ENCODE measurements at regions not wholly inside any gene's neighbourhood (a gene's known extent, or its start where the extent isn't known, plus 50 kb on each side); places are given as distances from the start of the nearest gene placed in this dataset.

DNA sequence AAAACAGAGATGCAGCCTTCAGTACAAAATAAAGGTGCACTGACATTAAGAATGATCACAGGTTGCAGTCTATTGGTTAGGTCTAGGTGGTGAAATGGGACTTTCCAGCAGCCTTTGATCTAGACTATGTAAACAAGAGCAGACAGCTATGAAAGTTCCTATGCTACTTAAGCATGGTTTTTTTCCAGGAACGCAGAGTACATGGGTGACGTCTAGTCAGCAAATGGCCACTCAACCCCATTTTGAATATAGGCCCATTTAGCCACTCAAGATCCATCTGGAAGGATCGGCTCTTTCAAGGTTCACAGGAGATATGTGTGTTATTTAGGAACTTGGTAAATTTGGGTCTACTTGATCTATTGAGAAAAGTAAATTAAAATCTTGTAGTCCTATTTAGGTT, 1424.6 kb upstream of the LRRTM3 start:
- DNase-seq (ENCODE audit: low spot score): no peak

DNA sequence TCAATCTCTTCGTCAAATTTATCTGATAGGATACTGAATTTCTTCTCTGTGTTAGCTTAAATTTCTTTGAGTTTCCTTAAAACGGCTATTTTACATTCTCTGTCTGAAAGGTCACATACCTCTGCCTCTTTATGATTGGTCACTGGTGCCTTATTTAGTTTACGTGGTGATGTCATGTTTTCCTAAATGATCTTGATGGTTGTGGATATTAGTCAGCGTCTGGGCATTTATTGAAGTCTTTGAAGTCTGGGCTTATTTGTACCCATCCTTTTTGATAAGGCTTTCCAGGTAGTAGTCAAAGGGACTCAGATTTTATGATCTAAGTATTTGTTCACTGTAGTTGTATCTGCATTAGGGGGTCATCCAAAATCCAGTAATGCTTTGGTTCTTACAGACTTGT, 1407.5 kb upstream of the LRRTM3 start:
- DNase-seq (ENCODE audit: low spot score): no peak

DNA sequence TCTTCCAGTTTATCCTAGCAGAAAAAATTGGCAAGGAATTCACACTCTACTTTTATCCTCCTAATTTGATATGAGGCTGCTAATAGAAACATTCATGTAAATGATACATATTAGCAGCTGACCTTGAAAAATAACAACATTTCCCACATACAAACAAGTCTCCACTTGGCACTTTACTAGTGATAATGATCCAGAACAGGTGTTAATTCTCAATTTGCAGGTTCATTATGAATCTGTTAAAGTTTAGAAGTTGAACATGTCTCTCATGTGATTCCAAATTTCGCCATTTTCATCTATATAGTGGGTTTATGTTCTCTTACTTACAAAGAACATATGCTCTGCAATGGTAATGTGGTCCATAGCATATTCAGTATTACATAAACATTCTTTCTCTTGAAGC, 1396.8 kb upstream of the LRRTM3 start:
- DNase-seq (ENCODE audit: low spot score): no peak

GRCh38 chr10:65531545-65531944, 1394.3 kb upstream of the LRRTM3 start:
- no peak for DNase-seq (ENCODE audit: low spot score)

DNA sequence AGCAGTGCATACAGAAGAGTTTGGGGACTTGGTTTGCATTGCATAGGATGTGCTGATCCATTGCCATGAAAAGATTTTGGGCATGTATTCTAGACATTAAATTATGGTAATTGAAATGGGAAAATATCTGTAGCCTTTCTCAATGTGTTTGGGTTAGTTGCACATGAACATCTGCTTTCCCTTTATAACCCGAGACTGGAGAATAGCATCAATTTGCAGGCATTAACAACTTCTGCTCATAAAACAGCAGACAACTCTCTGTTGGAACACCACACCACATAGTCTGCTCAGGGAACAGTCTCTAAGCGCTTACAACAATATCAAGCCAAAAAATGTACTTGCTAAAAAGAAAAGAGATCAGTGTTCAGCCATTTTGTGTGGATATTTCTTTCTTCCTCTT, 1391.1 kb upstream of the LRRTM3 start:
- DNase-seq (ENCODE audit: low spot score): no peak

- DNase-seq (ENCODE audit: low spot score): no peak
These were observed 1381.1 kb upstream of the LRRTM3 start for GRCh38 chr10:65544756-65545155.

GRCh38 chr10:65548001-65548400, 1377.8 kb upstream of the LRRTM3 start:
- no peak for DNase-seq (ENCODE audit: low spot score)

- no peak for DNase-seq (ENCODE audit: low spot score)
These were observed 1375.1 kb upstream of the LRRTM3 start for GRCh38 chr10:65550761-65551160.

GRCh38 chr10:65555192-65555591, 1370.6 kb upstream of the LRRTM3 start:
- no peak for DNase-seq (ENCODE audit: low spot score)

DNA sequence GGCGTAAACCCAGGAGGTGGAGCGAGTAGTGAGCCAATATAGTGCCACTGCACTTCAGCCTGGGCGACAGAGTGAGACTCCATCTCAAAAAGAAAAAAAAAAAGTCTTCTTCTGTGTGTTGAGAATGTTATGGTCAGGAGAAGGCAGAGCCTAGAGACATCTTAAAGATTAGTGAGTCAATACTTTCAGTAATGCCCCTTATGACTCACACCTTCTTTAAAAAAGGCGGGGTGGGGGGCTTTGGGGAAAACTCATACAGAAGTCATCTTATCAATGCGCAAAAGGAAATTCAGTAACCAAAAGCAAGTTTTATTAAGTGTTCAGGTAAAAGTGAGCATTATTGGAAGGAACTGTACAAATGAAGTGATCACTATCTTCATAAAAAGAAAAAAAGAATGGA, 1369.8 kb upstream of the LRRTM3 start:
- no peak for DNase-seq (ENCODE audit: low spot score)

DNA sequence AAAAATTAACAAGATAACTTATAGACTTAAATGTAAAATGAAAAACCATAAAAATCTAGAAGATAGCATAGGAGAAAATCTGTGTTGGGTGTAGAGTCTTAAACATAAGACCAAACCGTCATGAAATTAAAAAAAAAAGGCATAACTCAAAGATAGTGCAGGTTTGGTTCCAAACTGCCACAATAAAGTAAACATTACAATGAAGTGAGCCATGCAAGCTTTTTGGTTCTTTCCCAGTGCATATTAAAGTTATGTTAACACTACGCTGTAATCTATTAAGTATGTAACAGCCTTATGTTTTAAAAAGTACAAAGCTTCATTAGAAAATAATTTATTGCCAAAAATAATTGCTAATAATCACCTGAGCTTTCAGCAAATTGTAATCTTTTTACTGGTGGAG, 1366.5 kb upstream of the LRRTM3 start:
- no peak for DNase-seq (ENCODE audit: low spot score)

DNA sequence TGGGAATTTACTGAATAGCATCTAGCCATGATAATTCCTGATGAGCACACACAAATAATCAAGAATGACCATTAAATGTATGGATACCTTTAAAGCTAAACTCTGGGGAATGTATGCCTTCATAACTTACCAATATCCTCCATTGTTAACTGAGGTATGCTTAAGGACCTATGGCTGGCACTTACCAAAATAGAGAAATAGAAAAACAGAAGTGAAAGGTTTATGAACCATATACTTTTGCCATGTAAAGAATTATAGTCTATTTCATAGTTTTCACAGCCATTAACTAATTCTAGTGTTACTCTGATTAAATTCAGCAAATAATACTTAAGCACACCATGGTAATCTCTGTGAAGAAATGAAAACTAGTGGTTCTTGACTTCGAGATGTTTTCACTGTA, 1360.6 kb upstream of the LRRTM3 start:
- DNase-seq (ENCODE audit: low spot score): no peak

DNA sequence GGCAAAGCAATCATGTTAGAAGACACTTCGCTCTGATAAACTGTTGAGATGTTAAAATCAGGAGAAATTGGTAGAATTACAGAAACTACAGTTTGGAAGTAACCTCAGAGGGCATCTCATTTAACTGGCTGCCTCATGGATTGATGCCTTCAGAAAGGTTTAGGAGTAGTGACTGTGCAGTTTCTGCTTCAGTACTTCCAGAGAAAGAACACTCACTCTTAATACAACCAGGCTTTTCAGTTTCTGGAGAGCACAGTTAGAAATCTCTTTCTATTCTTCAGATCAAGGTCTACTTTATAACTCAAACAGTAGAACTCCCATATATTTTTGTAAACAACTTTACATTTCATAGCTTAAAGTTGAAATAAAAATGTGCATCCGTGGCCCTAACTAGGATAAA, 1358.9 kb upstream of the LRRTM3 start:
- DNase-seq (ENCODE audit: low spot score): no peak

GRCh38 chr10:65570143-65571010, 1355.5 kb upstream of the LRRTM3 start:
- DNase-seq (ENCODE audit: low spot score): peak; percentile 19

GRCh38 chr10:65571011-65571570, 1354.7 kb upstream of the LRRTM3 start:
- no peak for DNase-seq (ENCODE audit: low spot score)

- DNase-seq (ENCODE audit: low spot score): no peak
These were observed 1344.3 kb upstream of the LRRTM3 start for GRCh38 chr10:65581426-65582026.

- DNase-seq (ENCODE audit: low spot score): no peak
These were observed 1323.5 kb upstream of the LRRTM3 start for GRCh38 chr10:65602182-65602865.

GRCh38 chr10:65611592-65611991, 1314.2 kb upstream of the LRRTM3 start:
- no peak for DNase-seq (ENCODE audit: low spot score)

GRCh38 chr10:65614956-65615565, 1310.8 kb upstream of the LRRTM3 start:
- no peak for DNase-seq (ENCODE audit: low spot score)

GRCh38 chr10:65618126-65618525, 1307.7 kb upstream of the LRRTM3 start:
- DNase-seq (ENCODE audit: low spot score): peak; percentile 1

DNA sequence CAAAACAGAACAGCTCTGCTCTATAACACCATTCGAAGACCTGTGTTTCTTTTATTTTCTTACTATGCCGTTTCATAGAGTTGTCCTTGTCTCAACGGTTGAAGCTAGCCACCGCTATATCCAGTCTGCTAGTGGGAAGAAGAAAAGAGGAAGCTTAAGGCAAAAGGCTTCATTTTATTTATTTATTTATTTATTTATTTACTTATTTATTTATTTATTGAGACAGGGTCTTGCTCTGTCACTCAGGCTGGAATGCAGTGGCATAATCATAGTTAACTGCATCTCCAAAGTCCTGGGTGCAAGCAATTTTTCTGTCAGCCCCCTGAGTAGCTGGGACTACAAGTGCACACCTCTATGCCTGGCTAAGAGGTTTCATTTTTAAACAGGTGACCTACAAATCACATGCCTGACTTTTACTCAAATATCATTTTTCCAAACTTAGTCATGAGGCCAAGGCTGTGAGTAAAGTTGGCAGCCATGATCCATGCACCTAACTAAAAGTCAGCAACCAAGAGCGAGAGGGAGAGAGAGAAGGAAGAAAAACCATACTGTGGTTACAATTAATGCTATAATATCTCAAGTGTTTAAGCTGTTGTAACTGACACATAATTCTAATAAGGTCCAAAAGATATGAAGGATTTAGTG, 1305.3 kb upstream of the LRRTM3 start:
- DNase-seq (ENCODE audit: low spot score): no peak

GRCh38 chr10:65622608-65623007, 1303.2 kb upstream of the LRRTM3 start:
- no peak for DNase-seq (ENCODE audit: low spot score)
